Vagina (tissue), 2 donors: ENCODE measurements at regions not wholly inside any gene's neighbourhood (a gene's known extent, or its start where the extent isn't known, plus 50 kb on each side); places are given as distances from the start of the nearest gene placed in this dataset.

Experiments
- POLR2AphosphoS5 ChIP-seq, 2 donors: sonication (generic); formaldehyde crosslinking; IDR thresholded peaks; one replicate each; pipeline ENCODE4 v1.9.0; 2017; ENCODE audit warnings: antibody characterized with exemption in 2 of 2, mild to moderate bottlenecking in 2 of 2, low read depth in 1 of 2; ENCODE audit not compliant: insufficient read depth in 1 of 2
- TF ChIP-seq, protein P1 (sequence below), 3 experiments: fragments of 450-650 bp in 2 of 3; fragments of 200-600 bp in 1 of 3; sonication (generic) in 1 of 3; IDR thresholded peaks; one replicate each; pipeline ENCODE4 v1.5.1; 2017 to 2019; ENCODE audit warnings: antibody characterized with exemption in 3 of 3, mild to moderate bottlenecking in 2 of 3, moderate library complexity in 2 of 3

DNA sequence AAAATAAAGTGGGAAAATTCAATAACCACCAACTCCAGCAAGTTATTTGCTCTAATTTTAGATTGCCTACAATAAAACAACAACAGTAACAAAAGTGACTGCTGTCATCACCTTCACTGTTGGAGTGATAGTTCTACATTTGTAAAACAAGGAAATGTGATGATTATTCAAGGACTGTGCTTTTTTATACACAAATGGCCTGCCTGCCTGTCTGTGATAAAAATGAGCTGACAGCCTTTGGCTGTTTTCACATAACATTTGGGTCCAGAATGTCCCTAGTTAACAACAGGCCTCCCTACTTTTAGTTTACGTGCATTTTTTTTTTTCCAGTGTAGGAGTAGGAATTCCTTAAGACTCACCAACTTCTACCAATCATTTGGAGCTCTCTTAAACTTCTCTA lies 768.8 kb downstream of the PDCD6IP start:
- TF ChIP-seq POLR2AphosphoS5 (IDR thresholded peaks at IDR 0.05; ENCODE audit: insufficient read depth in 1 of 2, low read depth in 1 of 2) = no peak
- TF ChIP-seq, protein P1, sequence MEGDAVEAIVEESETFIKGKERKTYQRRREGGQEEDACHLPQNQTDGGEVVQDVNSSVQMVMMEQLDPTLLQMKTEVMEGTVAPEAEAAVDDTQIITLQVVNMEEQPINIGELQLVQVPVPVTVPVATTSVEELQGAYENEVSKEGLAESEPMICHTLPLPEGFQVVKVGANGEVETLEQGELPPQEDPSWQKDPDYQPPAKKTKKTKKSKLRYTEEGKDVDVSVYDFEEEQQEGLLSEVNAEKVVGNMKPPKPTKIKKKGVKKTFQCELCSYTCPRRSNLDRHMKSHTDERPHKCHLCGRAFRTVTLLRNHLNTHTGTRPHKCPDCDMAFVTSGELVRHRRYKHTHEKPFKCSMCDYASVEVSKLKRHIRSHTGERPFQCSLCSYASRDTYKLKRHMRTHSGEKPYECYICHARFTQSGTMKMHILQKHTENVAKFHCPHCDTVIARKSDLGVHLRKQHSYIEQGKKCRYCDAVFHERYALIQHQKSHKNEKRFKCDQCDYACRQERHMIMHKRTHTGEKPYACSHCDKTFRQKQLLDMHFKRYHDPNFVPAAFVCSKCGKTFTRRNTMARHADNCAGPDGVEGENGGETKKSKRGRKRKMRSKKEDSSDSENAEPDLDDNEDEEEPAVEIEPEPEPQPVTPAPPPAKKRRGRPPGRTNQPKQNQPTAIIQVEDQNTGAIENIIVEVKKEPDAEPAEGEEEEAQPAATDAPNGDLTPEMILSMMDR (IDR thresholded peaks at IDR 0.05) = no peak
